Neuronal stem cell (in vitro differentiated cells): ENCODE measurements at regions not wholly inside any gene's neighbourhood (a gene's known extent, or its start where the extent isn't known, plus 50 kb on each side); places are given as distances from the start of the nearest gene placed in this dataset.
"Not testable (repeated sequence)": the region's sequence is repeated elsewhere in the genome, so short reads cannot be mapped to it uniquely, and the experiment has no call there.

Experiments used
- DNase-seq: peaks from one replicate; pipeline ENCODE4 v3.0.0-alpha.2; 2013; ENCODE audit warnings: low spot score
- H2AFZ ChIP-seq: one replicate; pipeline ENCODE4 v1.6.1; 2013; ENCODE audit warnings: mild to moderate bottlenecking, low read length, inconsistent platforms
- H2AK5ac ChIP-seq: 2 replicates; pipeline ENCODE4 v1.6.1; 2013; ENCODE audit warnings: low read depth, mild to moderate bottlenecking, inconsistent platforms, low read length, moderate library complexity, mixed read lengths
- H2BK120ac ChIP-seq: 2 replicates; pipeline ENCODE4 v1.6.1; 2013; ENCODE audit warnings: low read depth, mild to moderate bottlenecking, inconsistent platforms, low read length, moderate library complexity, mixed read lengths
- H2BK12ac ChIP-seq: one replicate; pipeline ENCODE4 v1.6.1; 2013; ENCODE audit warnings: low read length, inconsistent platforms
- H2BK15ac ChIP-seq: 2 replicates; pipeline ENCODE4 v1.6.1; 2013; ENCODE audit warnings: mild to moderate bottlenecking, low read length, inconsistent platforms, mixed read lengths
- H2BK5ac ChIP-seq: one replicate; pipeline ENCODE4 v1.6.1; 2013; ENCODE audit warnings: inconsistent platforms, mild to moderate bottlenecking, low read length, moderate library complexity
- H3K14ac ChIP-seq: one replicate; pipeline ENCODE4 v1.6.1; 2013; ENCODE audit warnings: low read length, inconsistent platforms
- H3K18ac ChIP-seq: 2 replicates; pipeline ENCODE4 v1.6.1; 2013; ENCODE audit warnings: low read length, inconsistent platforms
- H3K23ac ChIP-seq: 2 replicates; pipeline ENCODE4 v1.6.1; 2013; ENCODE audit warnings: low read depth, mild to moderate bottlenecking, mixed read lengths, low read length, inconsistent platforms; ENCODE audit not compliant: poor library complexity
- H3K27ac ChIP-seq: replicated peaks from 3 replicates; pipeline ENCODE4 v1.5.1; 2013; ENCODE audit warnings: low read length, inconsistent platforms
- H3K27me3 ChIP-seq, 3 experiments: 2 replicates each; pipeline ENCODE4 v1.6.1; 2013; ENCODE audit warnings: low read length in 3 of 3, mild to moderate bottlenecking in 2 of 3, inconsistent platforms in 1 of 3, low read depth in 1 of 3, mixed read lengths in 1 of 3, moderate library complexity in 1 of 3; ENCODE audit not compliant: control insufficient read depth in 3 of 3, insufficient read depth in 3 of 3
- H3K36me3 ChIP-seq, 2 donors: replicated peaks in 1 of 2; 2 replicates each; pipeline ENCODE4 v1.6.1; 2013; ENCODE audit warnings: low read length in 2 of 2; ENCODE audit not compliant: control insufficient read depth in 2 of 2, insufficient read depth in 2 of 2
- H3K4ac ChIP-seq: 2 replicates; pipeline ENCODE4 v1.6.1; 2013; ENCODE audit warnings: inconsistent platforms, mild to moderate bottlenecking, low read length, moderate library complexity
- H3K4me1 ChIP-seq, 2 donors: 1 replicate in 1 of 2; 2 replicates in 1 of 2; pipeline ENCODE4 v1.6.1; 2013; ENCODE audit warnings: low read length in 2 of 2, low read depth in 1 of 2; ENCODE audit not compliant: control insufficient read depth in 2 of 2, insufficient read depth in 1 of 2
- H3K4me2 ChIP-seq: one replicate; pipeline ENCODE4 v1.6.1; 2013; ENCODE audit warnings: mild to moderate bottlenecking, low read length, inconsistent platforms; ENCODE audit not compliant: insufficient read depth, poor library complexity, severe bottlenecking
- H3K4me3 ChIP-seq, 2 donors: 2 replicates each; pipeline ENCODE4 v1.5.1; 2013; ENCODE audit warnings: low read length in 2 of 2, mild to moderate bottlenecking in 2 of 2, inconsistent platforms in 1 of 2, moderate library complexity in 1 of 2
- H3K79me1 ChIP-seq: one replicate; pipeline ENCODE4 v1.6.1; 2013; ENCODE audit warnings: low read depth, mild to moderate bottlenecking, inconsistent platforms, low read length, moderate library complexity
- H3K9ac ChIP-seq: one replicate; pipeline ENCODE4 v1.6.1; 2013; ENCODE audit warnings: mild to moderate bottlenecking, low read depth, low read length, inconsistent platforms; ENCODE audit not compliant: poor library complexity
- H3K9me3 ChIP-seq, 2 donors: replicated peaks in 1 of 2; 2 replicates each; pipeline versions ENCODE3 to v1.6.1; 2013; ENCODE audit warnings: low read length in 2 of 2, mild to moderate bottlenecking in 2 of 2, inconsistent platforms in 1 of 2, low read depth in 1 of 2, mixed read lengths in 1 of 2, moderate library complexity in 1 of 2; ENCODE audit not compliant: control insufficient read depth in 2 of 2, insufficient read depth in 1 of 2
- H4K8ac ChIP-seq: one replicate; pipeline ENCODE4 v1.6.1; 2013; ENCODE audit warnings: low read depth, mild to moderate bottlenecking, inconsistent platforms, low read length, moderate library complexity
- H4K91ac ChIP-seq: one replicate; pipeline ENCODE4 v1.6.1; 2013; ENCODE audit warnings: low read length, low read depth, mild to moderate bottlenecking, inconsistent platforms; ENCODE audit not compliant: poor library complexity
- WGBS, 2 donors: extraction: QIAGEN DNeasy Blood & Tissue Kit; methylation state at CpG; one replicate each; pipeline ENCODE4 v1.1.7; 2013; ENCODE audit warnings: missing lambda C conversion rate in 2 of 2, mixed read lengths in 1 of 2; ENCODE audit not compliant: insufficient read length in 2 of 2, insufficient replicate concordance in 1 of 2; ENCODE audit errors: extremely low coverage in 2 of 2; 5-methylcytosine and 5-hydroxymethylcytosine counted together

GRCh38 chr3:192992361-192992760 lies 74.7 kb upstream of the MB21D2 start:
- Histone ChIP-seq H2AK5ac (no peak overlapping the region), H3K79me1 (no peaks in the 10 kb centered on the region), H2BK15ac (no peak overlapping the region), H3K4me3 (no peak overlapping the region), H3K9ac (no peak overlapping the region), H3K23ac (no peak overlapping the region), H3K14ac (no peak overlapping the region), H3K4ac (no peak overlapping the region), H3K4me2 (no peak overlapping the region), H2BK5ac (no peak overlapping the region), H3K18ac (no peak overlapping the region), H2BK12ac (no peak overlapping the region), H2BK120ac (no peak overlapping the region), H3K27me3 (no peaks in the 10 kb centered on the region), H4K8ac (no peak overlapping the region), H3K9me3 (no peaks in the 10 kb centered on the region), H3K36me3 (no peaks in the 10 kb centered on the region), H2AFZ (no peak overlapping the region), H3K4me1 (no peaks in the 10 kb centered on the region), H4K91ac (no peak overlapping the region), H3K27ac (no peak overlapping the region)
- no peak for DNase-seq
- no CpG with 5 or more reads among the region's 6 CpGs for WGBS, 2 donors

- Histone ChIP-seq H2BK15ac (no peak overlapping the region), H3K4me2 (no peak overlapping the region), H3K36me3 (no peaks in the 10 kb centered on the region), H4K91ac (no peak overlapping the region), H3K4ac (no peak overlapping the region), H2BK120ac (no peak overlapping the region), H3K79me1 (no peaks in the 10 kb centered on the region), H4K8ac (no peak overlapping the region), H3K4me1 (no peaks in the 10 kb centered on the region), H3K14ac (no peak overlapping the region), H3K4me3 (no peak overlapping the region), H2BK5ac (no peak overlapping the region), H2BK12ac (no peak overlapping the region), H3K18ac (no peak overlapping the region), H2AFZ (no peak overlapping the region), H3K9me3 (no peaks in the 10 kb centered on the region), H3K9ac (no peak overlapping the region), H3K27ac (no peak overlapping the region), H3K23ac (no peak overlapping the region), H2AK5ac (no peak overlapping the region), H3K27me3 (no peaks in the 10 kb centered on the region)
- DNase-seq: no peak
- no CpG with 5 or more reads among the region's 3 CpGs for WGBS, 2 donors
Measured at GRCh38 chr3:192993411-192993810, 75.8 kb upstream of the MB21D2 start.

DNA sequence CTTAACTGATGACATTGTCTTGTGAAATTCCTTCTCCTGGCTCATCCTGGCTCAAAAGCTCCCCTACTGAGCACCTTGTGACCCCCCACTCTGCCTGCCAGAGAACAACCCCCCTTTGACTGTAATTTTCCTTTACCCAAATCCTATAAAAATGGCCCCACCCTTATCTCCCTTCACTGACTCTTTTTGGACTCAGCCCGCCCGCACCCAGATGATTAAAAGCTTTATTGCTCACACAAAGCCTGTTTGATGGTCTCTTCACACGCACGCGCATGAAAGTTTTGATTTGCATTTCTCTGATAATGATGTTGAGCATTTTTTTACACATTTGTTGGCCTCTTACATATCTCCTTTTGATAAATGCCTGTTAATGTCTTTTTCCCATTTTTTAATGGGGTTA lies 83.5 kb upstream of the MB21D2 start:
- not testable (repeated sequence) for H3K4ac ChIP-seq, H2AFZ ChIP-seq, H3K4me3 ChIP-seq, DNase-seq, H3K23ac ChIP-seq, H3K27me3 ChIP-seq, H2BK12ac ChIP-seq, H3K79me1 ChIP-seq, H2BK5ac ChIP-seq, H2BK15ac ChIP-seq, H3K9me3 ChIP-seq, H3K4me1 ChIP-seq, H4K8ac ChIP-seq, H2BK120ac ChIP-seq, H3K36me3 ChIP-seq, H3K14ac ChIP-seq, H3K18ac ChIP-seq, H2AK5ac ChIP-seq, H3K4me2 ChIP-seq, H3K27ac ChIP-seq, H3K9ac ChIP-seq, H4K91ac ChIP-seq
- no CpG with 5 or more reads among the region's 5 CpGs for WGBS, 2 donors

GRCh38 chr3:193003624-193004023 lies 86.0 kb upstream of the MB21D2 start:
- WGBS, 2 donors: no CpG with 5 or more reads among the region's 1 CpG

More at GRCh38 chr3:193003624-193004023, 86.0 kb upstream of the MB21D2 start:
- H3K23ac ChIP-seq, H2AFZ ChIP-seq, H3K14ac ChIP-seq, DNase-seq, H3K9me3 ChIP-seq, H3K79me1 ChIP-seq, H3K4me1 ChIP-seq, H2BK15ac ChIP-seq, H3K27ac ChIP-seq, H2BK120ac ChIP-seq, H3K4me3 ChIP-seq, H4K8ac ChIP-seq, H2BK12ac ChIP-seq, H3K27me3 ChIP-seq, H3K18ac ChIP-seq, H4K91ac ChIP-seq, H3K9ac ChIP-seq, H3K36me3 ChIP-seq, H2AK5ac ChIP-seq, H3K4ac ChIP-seq, H3K4me2 ChIP-seq, H2BK5ac ChIP-seq: not testable (repeated sequence)
